Kidney epithelial cell (primary cell): ENCODE measurements at regions not wholly inside any gene's neighbourhood (a gene's known extent, or its start where the extent isn't known, plus 50 kb on each side); places are given as distances from the start of the nearest gene placed in this dataset.

Source experiments
- DNase-seq: peaks from one replicate; pipeline ENCODE4 v3.0.0-alpha.2; 2010; ENCODE audit warnings: low read depth
- H3K27me3 ChIP-seq: 2 replicates; pipeline ENCODE4 v1.6.0; 2011; ENCODE audit warnings: low read length; ENCODE audit not compliant: control insufficient read depth, insufficient read depth
- H3K36me3 ChIP-seq: 2 replicates; pipeline ENCODE4 v1.5.1; 2011; ENCODE audit warnings: low read length; ENCODE audit not compliant: control insufficient read depth, insufficient read depth
- H3K4me3 ChIP-seq: 2 replicates; pipeline ENCODE4 v1.5.1; 2011; ENCODE audit warnings: low read depth, mild to moderate bottlenecking, control low read depth, low read length
- TF ChIP-seq, protein P1 (sequence below): IDR thresholded peaks from 2 replicates; pipeline ENCODE4 v1.5.1; 2011; ENCODE audit warnings: mild to moderate bottlenecking, moderate library complexity, low read length, control low read depth, inconsistent platforms; ENCODE audit not compliant: insufficient read depth, poor library complexity, severe bottlenecking

DNA sequence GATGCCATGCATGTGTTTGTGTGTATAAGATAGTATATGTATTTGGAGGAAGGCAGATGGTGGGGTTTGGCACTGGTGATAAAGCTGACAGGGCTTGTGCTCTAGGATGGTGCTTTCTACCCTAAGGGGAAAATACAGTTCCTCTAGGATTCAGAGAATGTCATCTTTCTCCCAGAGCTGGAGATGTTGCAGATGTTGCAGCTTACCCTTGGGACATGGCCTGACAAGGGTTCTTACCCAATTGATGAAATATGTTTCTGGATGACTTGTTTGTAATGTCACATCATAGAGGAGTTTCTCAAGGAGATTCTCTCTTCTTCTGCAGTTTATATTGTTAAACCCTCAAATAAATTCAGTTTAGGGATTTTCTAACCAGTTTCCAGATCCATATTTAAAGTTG lies 52.5 kb upstream of the PITX2 start:
- Histone ChIP-seq H3K4me3 (no peak overlapping the region), H3K27me3 (no peaks in the 10 kb centered on the region), H3K36me3 (no peaks in the 10 kb centered on the region)
- TF ChIP-seq, protein P1, sequence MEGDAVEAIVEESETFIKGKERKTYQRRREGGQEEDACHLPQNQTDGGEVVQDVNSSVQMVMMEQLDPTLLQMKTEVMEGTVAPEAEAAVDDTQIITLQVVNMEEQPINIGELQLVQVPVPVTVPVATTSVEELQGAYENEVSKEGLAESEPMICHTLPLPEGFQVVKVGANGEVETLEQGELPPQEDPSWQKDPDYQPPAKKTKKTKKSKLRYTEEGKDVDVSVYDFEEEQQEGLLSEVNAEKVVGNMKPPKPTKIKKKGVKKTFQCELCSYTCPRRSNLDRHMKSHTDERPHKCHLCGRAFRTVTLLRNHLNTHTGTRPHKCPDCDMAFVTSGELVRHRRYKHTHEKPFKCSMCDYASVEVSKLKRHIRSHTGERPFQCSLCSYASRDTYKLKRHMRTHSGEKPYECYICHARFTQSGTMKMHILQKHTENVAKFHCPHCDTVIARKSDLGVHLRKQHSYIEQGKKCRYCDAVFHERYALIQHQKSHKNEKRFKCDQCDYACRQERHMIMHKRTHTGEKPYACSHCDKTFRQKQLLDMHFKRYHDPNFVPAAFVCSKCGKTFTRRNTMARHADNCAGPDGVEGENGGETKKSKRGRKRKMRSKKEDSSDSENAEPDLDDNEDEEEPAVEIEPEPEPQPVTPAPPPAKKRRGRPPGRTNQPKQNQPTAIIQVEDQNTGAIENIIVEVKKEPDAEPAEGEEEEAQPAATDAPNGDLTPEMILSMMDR: no peak
- DNase-seq: no peak

DNA sequence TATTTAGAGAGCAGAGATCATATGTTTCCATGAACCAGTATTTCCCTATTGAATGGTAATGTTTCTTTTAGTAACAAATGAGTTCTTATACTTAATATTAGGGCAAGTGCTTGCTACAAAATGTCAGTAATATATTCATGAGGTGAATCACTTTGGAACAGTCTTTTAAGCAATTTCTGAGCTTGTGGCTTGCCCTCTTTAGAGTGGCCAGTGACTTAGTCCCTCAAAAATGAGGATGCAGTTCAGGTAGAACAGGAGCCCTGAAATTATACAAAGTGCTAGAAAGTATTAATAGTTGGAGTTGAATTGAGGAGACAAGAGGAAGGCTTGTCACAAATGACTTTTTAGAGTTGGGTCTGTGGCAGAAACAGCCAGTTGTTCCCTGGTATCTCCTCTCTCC lies 53.4 kb upstream of the PITX2 start:
- Histone ChIP-seq H3K4me3 (no peak overlapping the region), H3K27me3 (no peaks in the 10 kb centered on the region), H3K36me3 (no peaks in the 10 kb centered on the region)
- no peak for DNase-seq
- TF ChIP-seq, protein P1: no peak

GRCh38 chr4:110678517-110679227 lies 55.8 kb upstream of the PITX2 start:
- no peak overlapping the region for H3K4me3 ChIP-seq
- no peaks in the 10 kb centered on the region for H3K27me3 ChIP-seq
- DNase-seq: no peak
- TF ChIP-seq, protein P1: no peak
- H3K36me3 ChIP-seq: no peaks in the 10 kb centered on the region

DNA sequence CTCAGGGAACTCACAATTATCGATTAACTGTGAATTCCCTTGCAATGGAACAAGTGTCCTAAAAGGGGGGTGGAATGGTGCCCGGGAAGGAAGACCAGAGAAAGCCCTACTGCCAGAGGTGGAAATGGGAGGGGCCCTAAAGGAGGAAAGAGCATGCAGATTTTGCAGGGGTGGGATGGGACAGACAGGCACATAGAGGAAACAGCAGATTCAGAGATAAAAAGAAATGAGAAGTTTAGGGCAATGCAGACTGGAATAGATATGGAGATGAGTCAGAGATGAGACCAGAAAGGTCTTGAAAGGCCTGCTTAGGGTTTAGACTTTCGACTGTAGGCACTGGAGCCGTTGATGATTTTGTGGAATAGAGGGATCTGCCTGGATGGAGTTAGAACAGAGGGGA lies 57.4 kb upstream of the PITX2 start:
- Histone ChIP-seq H3K27me3 (no peaks in the 10 kb centered on the region), H3K36me3 (no peaks in the 10 kb centered on the region), H3K4me3 (no peak overlapping the region)
- TF ChIP-seq, protein P1: no peak
- no peak for DNase-seq

GRCh38 chr4:110681381-110681780 lies 58.5 kb upstream of the PITX2 start:
- no peak for DNase-seq
- no peaks in the 10 kb centered on the region for H3K27me3 ChIP-seq
- no peak overlapping the region for H3K4me3 ChIP-seq

More at GRCh38 chr4:110681381-110681780, 58.5 kb upstream of the PITX2 start:
- TF ChIP-seq, protein P1: no peak
- H3K36me3 ChIP-seq: no peaks in the 10 kb centered on the region
